ENCODE measurements at regions not wholly inside any gene's neighbourhood (a gene's known extent, or its start where the extent isn't known, plus 50 kb on each side); places are given as distances from the start of the nearest gene placed in this dataset.

DNA sequence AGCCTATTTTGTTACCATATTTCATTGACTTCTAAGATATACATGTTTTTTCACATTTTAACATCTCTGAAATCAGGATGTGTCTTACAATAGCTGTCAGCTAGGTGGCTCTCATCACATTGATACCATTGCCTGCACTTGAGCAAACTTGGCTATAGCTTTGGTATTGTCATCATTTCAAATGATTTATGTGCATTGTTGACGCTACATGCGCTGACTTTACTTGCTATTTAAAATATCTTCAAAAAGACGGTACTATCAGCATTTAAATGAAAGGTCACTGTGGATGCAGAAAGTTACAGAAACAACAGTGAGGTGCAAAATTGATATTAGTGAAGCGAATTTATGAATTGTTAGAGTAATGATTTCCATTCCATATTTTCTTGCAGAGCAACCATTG is 54.0 kb upstream of the ABHD2 start:
- DNase-seq (ENCODE audit: low spot score), result no peak
- H3K4me1 Mint-ChIP-seq (ENCODE audit: unreplicated experiment), result no peaks in the 10 kb centered on the region
- no peak overlapping the region for H3K27ac Mint-ChIP-seq (ENCODE audit: unreplicated experiment)
- H3K9me3 Mint-ChIP-seq (ENCODE audit: unreplicated experiment), result no peaks in the 10 kb centered on the region
- TF ChIP-seq, protein P1, sequence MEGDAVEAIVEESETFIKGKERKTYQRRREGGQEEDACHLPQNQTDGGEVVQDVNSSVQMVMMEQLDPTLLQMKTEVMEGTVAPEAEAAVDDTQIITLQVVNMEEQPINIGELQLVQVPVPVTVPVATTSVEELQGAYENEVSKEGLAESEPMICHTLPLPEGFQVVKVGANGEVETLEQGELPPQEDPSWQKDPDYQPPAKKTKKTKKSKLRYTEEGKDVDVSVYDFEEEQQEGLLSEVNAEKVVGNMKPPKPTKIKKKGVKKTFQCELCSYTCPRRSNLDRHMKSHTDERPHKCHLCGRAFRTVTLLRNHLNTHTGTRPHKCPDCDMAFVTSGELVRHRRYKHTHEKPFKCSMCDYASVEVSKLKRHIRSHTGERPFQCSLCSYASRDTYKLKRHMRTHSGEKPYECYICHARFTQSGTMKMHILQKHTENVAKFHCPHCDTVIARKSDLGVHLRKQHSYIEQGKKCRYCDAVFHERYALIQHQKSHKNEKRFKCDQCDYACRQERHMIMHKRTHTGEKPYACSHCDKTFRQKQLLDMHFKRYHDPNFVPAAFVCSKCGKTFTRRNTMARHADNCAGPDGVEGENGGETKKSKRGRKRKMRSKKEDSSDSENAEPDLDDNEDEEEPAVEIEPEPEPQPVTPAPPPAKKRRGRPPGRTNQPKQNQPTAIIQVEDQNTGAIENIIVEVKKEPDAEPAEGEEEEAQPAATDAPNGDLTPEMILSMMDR (IDR thresholded peaks at IDR 0.05; ENCODE audit: unreplicated experiment), result no peak
- peaks cover 2% of the 10 kb centered on the region for H3K27me3 Mint-ChIP-seq (ENCODE audit: unreplicated experiment)
- H3K4me3 Mint-ChIP-seq (ENCODE audit: unreplicated experiment), result no peak overlapping the region
- no peaks in the 10 kb centered on the region for H3K36me3 Mint-ChIP-seq (ENCODE audit: low read depth, unreplicated experiment)

DNA sequence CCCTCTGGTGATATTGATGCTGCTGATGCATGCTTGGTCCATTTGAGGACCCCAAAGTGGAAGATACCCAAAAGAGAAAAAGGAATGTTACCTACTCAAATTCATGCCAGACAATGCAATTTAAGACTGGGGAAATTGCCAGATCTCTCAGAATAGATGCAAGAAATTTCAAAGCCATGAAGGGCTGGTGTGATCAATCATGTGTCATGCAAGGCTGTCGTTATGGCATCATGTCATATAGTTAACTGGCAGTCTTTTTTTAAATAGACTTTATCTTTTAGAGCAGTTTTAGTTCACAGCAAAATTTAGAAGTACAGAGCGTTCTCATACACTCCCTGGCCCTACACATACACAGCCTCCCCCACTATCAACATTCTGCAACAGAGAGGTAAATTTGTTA is 53.1 kb upstream of the ABHD2 start:
- H3K27me3 Mint-ChIP-seq (ENCODE audit: unreplicated experiment), result peaks cover 3% of the 10 kb centered on the region
- no peaks in the 10 kb centered on the region for H3K9me3 Mint-ChIP-seq (ENCODE audit: unreplicated experiment)
- TF ChIP-seq, protein P1 (IDR thresholded peaks at IDR 0.05; ENCODE audit: unreplicated experiment), result no peak
- H3K36me3 Mint-ChIP-seq (ENCODE audit: low read depth, unreplicated experiment), result no peaks in the 10 kb centered on the region
- no peak overlapping the region for H3K27ac Mint-ChIP-seq (ENCODE audit: unreplicated experiment)
- no peaks in the 10 kb centered on the region for H3K4me1 Mint-ChIP-seq (ENCODE audit: unreplicated experiment)
- DNase-seq (ENCODE audit: low spot score), result no peak
- H3K4me3 Mint-ChIP-seq (ENCODE audit: unreplicated experiment), result no peak overlapping the region

DNA sequence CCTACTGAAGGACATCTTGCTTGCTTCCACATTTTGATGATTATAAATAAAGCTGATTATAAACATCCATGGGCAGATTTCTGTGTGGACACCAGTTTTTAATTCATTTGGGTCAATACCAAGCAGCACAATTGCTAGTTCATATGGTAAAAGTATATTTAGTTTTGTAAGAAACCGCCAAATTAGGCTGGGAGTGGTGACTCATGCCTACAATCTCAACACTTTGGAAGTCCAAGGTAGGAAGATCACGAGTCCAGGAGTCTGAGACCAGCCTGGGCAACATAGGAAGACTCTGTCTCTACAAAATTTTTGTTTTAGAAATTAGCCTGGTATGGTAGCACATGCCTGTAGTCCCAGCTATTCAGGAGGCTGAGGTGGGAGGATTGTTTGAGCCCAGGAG is 52.6 kb upstream of the ABHD2 start:
- Mint-ChIP-seq H3K27ac (ENCODE audit: unreplicated experiment) (no peak overlapping the region), H3K36me3 (ENCODE audit: low read depth, unreplicated experiment) (no peaks in the 10 kb centered on the region), H3K4me1 (ENCODE audit: unreplicated experiment) (no peaks in the 10 kb centered on the region), H3K27me3 (ENCODE audit: unreplicated experiment) (peaks cover 3% of the 10 kb centered on the region), H3K9me3 (ENCODE audit: unreplicated experiment) (no peaks in the 10 kb centered on the region), H3K4me3 (ENCODE audit: unreplicated experiment) (no peak overlapping the region)
- TF ChIP-seq, protein P1 (IDR thresholded peaks at IDR 0.05; ENCODE audit: unreplicated experiment), result no peak
- no peak for DNase-seq (ENCODE audit: low spot score)

DNA sequence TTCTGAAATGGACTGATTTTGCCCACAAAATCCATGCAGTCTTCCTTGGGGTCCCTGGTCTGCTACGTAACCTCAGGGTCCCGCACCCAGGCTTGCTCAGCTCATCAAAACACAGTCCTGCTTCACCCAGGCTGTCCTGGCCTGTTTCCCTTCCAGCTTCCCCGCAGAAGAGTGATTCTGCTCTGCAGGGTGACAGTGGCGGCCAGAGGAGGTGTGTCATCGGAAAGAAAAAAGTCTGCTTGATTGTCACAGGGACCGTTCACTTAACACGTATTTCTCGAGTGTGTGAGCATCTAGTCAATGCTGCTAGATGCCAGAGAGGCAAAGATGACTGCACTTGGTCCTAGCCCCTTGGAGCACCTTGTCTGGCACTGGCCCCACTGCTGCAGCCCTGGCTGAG is 50.1 kb upstream of the ABHD2 start:
- TF ChIP-seq, protein P1 (IDR thresholded peaks at IDR 0.05; ENCODE audit: unreplicated experiment), result no peak
- Mint-ChIP-seq H3K4me1 (ENCODE audit: unreplicated experiment) (no peaks in the 10 kb centered on the region), H3K27ac (ENCODE audit: unreplicated experiment) (no peak overlapping the region), H3K4me3 (ENCODE audit: unreplicated experiment) (no peak overlapping the region), H3K36me3 (ENCODE audit: low read depth, unreplicated experiment) (no peaks in the 10 kb centered on the region), H3K9me3 (ENCODE audit: unreplicated experiment) (no peaks in the 10 kb centered on the region), H3K27me3 (ENCODE audit: unreplicated experiment) (peaks cover 6% of the 10 kb centered on the region)
- DNase-seq (ENCODE audit: low spot score), result no peak
